ENCODE measurements at regions not wholly inside any gene's neighbourhood (a gene's known extent, or its start where the extent isn't known, plus 50 kb on each side); places are given as distances from the start of the nearest gene placed in this dataset.

- Histone ChIP-seq H3K4me1 (ENCODE audit: insufficient read depth, low read length) (peaks cover 11% of the 10 kb centered on the region; the same call in 1 of the 2 replicates), H3K9ac (ENCODE audit: low read depth, low read length) (no peak overlapping the region), H3K36me3 (ENCODE audit: insufficient read depth, low read length) (no peaks in the 10 kb centered on the region), H3K9me3 (ENCODE audit: control insufficient read depth, insufficient read depth, low read length) (no peaks in the 10 kb centered on the region)
These were observed 55.1 kb upstream of the GRK3 start for GRCh38 chr22:25509374-25509791.

GRCh38 chr22:25510876-25511275 lies 53.6 kb upstream of the GRK3 start:
- Histone ChIP-seq H3K4me1 (ENCODE audit: insufficient read depth, low read length) (peaks cover 18% of the 10 kb centered on the region), H3K9me3 (ENCODE audit: control insufficient read depth, insufficient read depth, low read length) (no peaks in the 10 kb centered on the region), H3K36me3 (ENCODE audit: insufficient read depth, low read length) (no peaks in the 10 kb centered on the region), H3K9ac (ENCODE audit: low read depth, low read length) (no peak overlapping the region)

DNA sequence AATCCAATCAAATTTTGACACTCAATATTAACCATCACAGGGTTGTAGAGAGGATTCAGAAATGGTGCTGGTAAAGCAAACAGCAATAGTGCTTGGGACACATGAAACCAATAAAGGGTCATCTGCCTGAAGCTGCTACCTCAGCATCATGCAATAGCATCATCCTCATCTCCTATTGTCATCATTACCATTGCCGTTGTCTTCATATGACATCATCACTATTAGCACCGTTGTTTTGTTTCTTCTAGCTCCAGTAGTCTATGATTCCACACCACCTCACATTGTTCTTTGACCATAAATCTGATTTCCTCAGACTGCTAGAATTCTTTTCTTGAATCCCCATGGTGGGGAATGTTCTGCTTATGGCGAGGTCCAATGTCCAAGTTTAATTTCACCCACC lies 52.8 kb upstream of the GRK3 start:
- Histone ChIP-seq H3K9ac (ENCODE audit: low read depth, low read length) (no peak overlapping the region), H3K36me3 (ENCODE audit: insufficient read depth, low read length) (no peaks in the 10 kb centered on the region), H3K4me1 (ENCODE audit: insufficient read depth, low read length) (peaks cover 18% of the 10 kb centered on the region), H3K9me3 (ENCODE audit: control insufficient read depth, insufficient read depth, low read length) (no peaks in the 10 kb centered on the region)

DNA sequence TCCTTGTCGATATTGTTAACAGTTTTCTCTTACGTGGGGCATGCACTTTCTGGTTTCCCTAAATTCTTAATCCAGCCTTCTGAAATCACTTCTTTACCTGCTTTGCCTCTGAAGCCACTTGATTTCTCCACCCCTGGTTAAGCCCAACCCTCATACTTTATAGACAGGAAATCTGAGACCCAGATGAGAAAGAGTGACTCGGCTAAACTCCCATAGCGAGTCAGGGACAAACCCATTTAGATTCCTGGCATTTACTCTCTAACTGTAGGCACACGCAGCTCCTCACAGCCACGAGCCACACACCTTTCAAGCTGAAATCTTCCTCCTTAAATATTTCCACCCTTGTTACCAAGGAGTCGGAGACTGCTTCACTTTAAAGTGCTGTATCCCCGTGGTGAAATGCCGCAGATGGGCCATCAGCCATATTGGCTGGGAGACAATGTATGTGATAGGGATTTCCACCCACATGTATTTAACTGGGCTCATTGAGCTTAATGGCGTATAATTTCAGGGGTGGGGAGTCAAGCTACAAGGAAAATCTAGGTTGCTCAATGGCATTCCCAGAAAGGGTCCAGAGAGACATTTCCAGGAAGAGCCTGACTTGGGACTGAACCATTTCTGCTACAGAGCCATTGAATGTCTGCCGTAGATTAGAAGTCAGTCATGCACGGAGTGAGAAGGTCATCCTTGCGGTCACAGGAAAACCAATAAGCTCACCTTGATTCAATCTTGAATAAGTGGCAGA lies 49.9 kb upstream of the GRK3 start:
- no peak overlapping the region for H3K9ac ChIP-seq (ENCODE audit: low read depth, low read length)
- peaks cover 10% of the 10 kb centered on the region; the same call in 1 of the 2 replicates for H3K4me1 ChIP-seq (ENCODE audit: insufficient read depth, low read length)
- H3K9me3 ChIP-seq (ENCODE audit: control insufficient read depth, insufficient read depth, low read length): no peaks in the 10 kb centered on the region
- H3K36me3 ChIP-seq (ENCODE audit: insufficient read depth, low read length): no peaks in the 10 kb centered on the region
